ENCODE measurements at regions not wholly inside any gene's neighbourhood (a gene's known extent, or its start where the extent isn't known, plus 50 kb on each side); places are given as distances from the start of the nearest gene placed in this dataset.

DNA sequence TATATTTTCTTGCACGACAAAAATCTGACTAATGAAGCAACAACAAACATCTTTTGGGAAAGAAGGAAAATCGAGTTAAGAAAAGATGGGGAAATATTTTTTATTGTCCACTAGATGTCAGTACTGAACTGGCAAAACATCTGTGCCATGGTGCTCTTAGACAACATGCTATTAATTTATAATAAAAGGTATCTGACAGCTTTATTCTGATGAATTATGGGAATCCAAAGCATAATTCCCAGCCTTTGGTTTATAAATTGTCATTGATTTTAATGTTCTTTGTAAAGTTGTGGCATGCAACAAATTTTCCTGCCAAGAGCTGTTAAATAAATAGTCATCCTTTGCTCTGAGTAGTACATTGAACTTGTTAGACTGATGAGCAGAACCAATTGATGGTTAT lies 231.2 kb downstream of the ETNK1 start:
- peaks cover 41% of the 10 kb centered on the region for H3K27me3 Mint-ChIP-seq
- H3K9me3 Mint-ChIP-seq, result no peaks in the 10 kb centered on the region
- ATAC-seq, result no peak
- H3K4me1 Mint-ChIP-seq, result no peaks in the 10 kb centered on the region
- no peak overlapping the region for H3K27ac Mint-ChIP-seq
- H3K36me3 Mint-ChIP-seq, result no peaks in the 10 kb centered on the region
- H3K4me3 Mint-ChIP-seq, result no peak overlapping the region

DNA sequence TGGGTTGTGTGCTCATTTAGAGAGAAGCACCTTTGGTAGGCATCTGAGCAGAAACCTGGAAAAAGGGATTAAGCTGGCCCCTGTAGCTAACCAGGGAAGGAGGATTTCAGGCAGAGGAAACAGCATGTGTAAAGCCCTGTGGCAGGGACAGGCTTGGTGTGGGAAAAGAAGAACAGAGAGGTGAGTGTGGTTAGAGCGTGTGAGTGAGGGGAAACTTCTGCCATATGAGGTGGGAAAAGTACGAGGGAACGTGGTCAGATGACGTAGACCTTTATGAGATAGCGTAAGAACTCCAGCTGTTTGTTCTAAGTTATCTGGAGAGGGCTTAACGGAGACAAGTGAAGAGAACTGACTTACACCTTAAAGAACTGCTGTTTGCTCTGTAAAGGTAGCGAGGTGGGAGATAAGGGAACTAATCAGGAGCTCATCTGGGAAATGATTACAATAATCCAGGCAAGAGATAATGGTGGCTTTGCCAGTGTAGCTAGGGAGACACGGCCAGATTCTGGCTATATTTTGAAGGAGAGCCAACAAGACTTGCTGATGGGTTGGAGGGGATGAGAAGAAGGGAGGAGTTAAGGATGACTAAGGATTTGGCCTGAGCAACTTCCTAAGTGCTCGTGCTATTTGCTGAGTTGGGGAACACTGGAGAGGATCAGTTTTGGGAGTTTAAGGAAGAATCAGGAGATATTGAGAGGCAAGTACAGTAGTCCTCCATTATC lies 234.0 kb downstream of the ETNK1 start:
- Mint-ChIP-seq H3K36me3 (no peaks in the 10 kb centered on the region), H3K4me3 (no peak overlapping the region), H3K9me3 (no peaks in the 10 kb centered on the region), H3K27me3 (peaks cover 23% of the 10 kb centered on the region), H3K27ac (no peak overlapping the region), H3K4me1 (no peaks in the 10 kb centered on the region)
- peak; percentile 25 for ATAC-seq

DNA sequence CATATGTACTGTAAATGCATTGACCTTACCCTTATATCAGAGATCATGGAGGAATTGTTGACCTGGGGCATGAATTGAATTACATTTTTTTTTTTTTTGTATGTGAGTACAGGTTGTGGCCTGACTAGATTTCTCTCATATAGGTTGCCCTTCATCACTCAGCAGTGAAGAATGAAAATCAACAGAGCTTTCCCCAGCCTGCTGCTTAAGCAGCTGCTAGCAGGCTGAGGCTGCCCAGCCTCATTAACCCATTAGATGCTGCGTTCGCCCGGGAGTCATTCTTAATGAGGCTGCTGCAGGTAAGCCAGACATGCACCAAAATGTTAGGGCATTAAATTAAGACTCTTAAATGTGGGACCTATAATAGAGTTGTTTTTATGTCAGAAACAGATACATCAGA lies 236.0 kb downstream of the ETNK1 start:
- H3K27ac Mint-ChIP-seq, result no peak overlapping the region
- H3K9me3 Mint-ChIP-seq, result no peaks in the 10 kb centered on the region
- no peak overlapping the region for H3K4me3 Mint-ChIP-seq
- H3K27me3 Mint-ChIP-seq, result peaks cover 17% of the 10 kb centered on the region
- no peaks in the 10 kb centered on the region for H3K4me1 Mint-ChIP-seq
- ATAC-seq, result no peak
- H3K36me3 Mint-ChIP-seq, result no peaks in the 10 kb centered on the region

DNA sequence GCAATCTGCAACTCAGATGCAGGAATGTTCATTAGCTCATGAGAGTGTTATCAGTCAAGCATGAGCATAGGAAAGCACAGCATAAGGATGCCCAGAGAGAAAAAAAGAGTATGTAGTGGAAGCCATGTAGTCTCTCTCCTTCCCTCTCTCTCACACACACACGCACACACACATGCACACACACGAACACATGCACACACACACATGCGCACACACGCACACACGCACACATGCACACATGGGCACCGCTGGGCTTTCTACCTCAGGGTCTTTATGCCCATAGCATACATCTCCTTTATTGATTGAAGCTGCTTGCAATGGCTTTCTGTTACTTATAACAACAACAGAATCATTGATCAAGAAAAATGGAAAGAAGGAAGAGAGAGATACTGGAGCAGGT lies 240.9 kb downstream of the ETNK1 start:
- Mint-ChIP-seq H3K4me3 (no peak overlapping the region), H3K4me1 (no peaks in the 10 kb centered on the region), H3K36me3 (no peaks in the 10 kb centered on the region), H3K27me3 (no peaks in the 10 kb centered on the region), H3K27ac (no peak overlapping the region), H3K9me3 (no peaks in the 10 kb centered on the region)
- peak; percentile 35 for ATAC-seq

DNA sequence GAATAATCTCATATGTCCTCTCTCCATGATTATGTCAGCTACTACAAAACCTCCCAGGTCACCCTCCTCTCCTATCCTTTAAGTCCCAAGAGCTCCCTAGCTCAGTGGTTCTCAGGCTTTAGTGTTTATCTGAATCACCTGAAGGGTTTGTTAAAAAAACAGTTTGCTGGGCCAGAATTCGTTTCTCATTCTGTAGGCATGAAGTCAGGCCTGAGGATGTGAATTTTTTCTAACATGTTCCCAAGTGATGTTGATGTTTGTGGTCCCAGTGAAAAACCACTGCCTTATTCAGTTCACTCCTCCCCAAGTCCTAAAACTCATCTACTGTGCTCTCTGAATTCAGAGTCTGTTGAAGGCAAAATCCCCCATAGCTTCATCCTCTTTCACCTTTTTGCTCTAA lies 241.4 kb downstream of the ETNK1 start:
- no peak overlapping the region for H3K27ac Mint-ChIP-seq
- H3K4me3 Mint-ChIP-seq, result no peak overlapping the region
- H3K27me3 Mint-ChIP-seq, result no peaks in the 10 kb centered on the region
- no peak for ATAC-seq
- no peaks in the 10 kb centered on the region for H3K4me1 Mint-ChIP-seq
- H3K36me3 Mint-ChIP-seq, result no peaks in the 10 kb centered on the region
- no peaks in the 10 kb centered on the region for H3K9me3 Mint-ChIP-seq

DNA sequence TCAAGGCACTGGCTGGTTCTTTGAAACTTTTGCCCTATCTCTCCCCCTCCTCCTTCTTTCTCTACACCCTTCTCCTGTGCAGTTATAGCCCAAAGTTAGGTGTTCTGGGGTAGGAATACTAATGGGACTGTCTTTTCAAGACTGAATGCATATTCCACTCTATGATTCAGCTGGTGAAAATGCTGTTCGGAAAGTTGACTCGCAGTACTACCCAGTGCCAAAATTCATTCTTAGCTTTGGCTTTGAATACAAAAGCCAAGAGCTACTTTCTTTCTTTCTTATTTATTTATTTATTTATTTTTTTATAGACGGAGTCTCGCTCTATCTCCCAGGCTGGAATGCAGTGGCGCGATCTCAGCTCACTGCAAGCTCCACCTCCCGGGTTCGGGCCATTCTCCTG lies 249.2 kb downstream of the ETNK1 start:
- ATAC-seq, result no peak
- Mint-ChIP-seq H3K27me3 (peaks cover 11% of the 10 kb centered on the region), H3K4me1 (no peaks in the 10 kb centered on the region), H3K36me3 (no peaks in the 10 kb centered on the region), H3K4me3 (no peak overlapping the region), H3K27ac (no peak overlapping the region), H3K9me3 (no peaks in the 10 kb centered on the region)

DNA sequence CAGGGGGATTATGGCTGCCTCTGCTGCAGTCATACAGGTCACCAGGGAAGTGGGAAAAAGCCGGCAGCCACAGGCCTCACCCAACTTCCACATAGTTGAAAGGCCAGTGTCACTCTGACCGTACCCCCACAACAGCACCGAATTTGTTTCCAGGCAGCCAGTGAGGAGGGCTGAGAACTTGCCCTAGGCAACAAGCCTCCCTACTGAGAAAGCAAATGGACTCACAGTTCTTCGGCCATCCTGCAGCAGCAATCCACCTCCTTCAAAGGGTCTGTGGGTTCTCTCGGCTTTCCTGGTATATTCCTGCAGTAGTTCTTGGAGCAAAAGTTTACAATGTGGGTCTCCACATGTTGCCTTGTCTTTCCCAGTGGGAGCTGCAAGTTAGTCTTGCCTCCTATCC lies 251.3 kb downstream of the ETNK1 start:
- peaks cover 11% of the 10 kb centered on the region for H3K27me3 Mint-ChIP-seq
- no peaks in the 10 kb centered on the region for H3K9me3 Mint-ChIP-seq
- H3K36me3 Mint-ChIP-seq, result no peaks in the 10 kb centered on the region
- no peak overlapping the region for H3K27ac Mint-ChIP-seq
- no peaks in the 10 kb centered on the region for H3K4me1 Mint-ChIP-seq
- no peak for ATAC-seq
- H3K4me3 Mint-ChIP-seq, result no peak overlapping the region

DNA sequence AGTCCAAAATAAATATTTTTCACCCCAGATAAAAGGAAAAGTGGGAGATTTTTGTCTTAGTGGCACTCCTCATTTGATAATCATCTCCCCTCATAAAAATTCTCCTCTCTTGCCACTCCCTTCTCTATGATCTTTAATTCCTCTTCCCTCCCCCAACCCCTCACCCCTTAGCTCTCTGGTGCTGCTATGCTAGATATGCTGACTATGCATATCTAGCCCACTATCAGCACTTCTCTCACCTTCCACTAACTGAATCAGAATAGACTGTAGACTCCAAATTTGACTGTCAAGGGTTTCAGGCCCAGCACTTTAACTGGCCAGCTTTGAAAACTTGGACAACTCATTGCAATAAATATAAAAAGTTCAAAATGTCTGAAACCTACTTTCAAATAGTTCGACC lies 254.2 kb downstream of the ETNK1 start:
- peaks cover 11% of the 10 kb centered on the region for H3K27me3 Mint-ChIP-seq
- H3K4me1 Mint-ChIP-seq, result no peaks in the 10 kb centered on the region
- no peak overlapping the region for H3K4me3 Mint-ChIP-seq
- no peaks in the 10 kb centered on the region for H3K36me3 Mint-ChIP-seq
- H3K27ac Mint-ChIP-seq, result no peak overlapping the region
- no peaks in the 10 kb centered on the region for H3K9me3 Mint-ChIP-seq
- ATAC-seq, result no peak

DNA sequence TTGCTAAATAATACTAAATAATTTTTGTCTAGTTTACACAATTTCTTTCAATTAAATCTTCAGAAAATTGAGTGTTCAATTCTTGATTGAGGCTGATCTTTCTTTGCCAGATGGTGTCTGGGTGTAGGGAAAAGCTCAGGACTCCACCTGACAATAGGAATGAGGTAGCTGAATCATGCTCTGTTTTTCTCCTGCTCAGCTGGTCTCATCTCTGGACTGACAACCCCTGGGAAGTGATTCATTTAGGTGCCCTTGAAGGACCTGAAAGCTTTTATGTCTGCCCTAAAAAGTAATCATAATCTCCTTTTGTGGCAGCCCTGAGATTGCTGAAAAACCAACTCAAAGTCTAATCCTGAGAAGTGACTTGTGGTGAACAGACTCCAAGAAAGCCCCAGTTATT lies 255.4 kb downstream of the ETNK1 start:
- no peak for ATAC-seq
- no peaks in the 10 kb centered on the region for H3K4me1 Mint-ChIP-seq
- H3K36me3 Mint-ChIP-seq, result no peaks in the 10 kb centered on the region
- no peak overlapping the region for H3K4me3 Mint-ChIP-seq
- no peaks in the 10 kb centered on the region for H3K9me3 Mint-ChIP-seq
- no peak overlapping the region for H3K27ac Mint-ChIP-seq
- peaks cover 11% of the 10 kb centered on the region for H3K27me3 Mint-ChIP-seq

DNA sequence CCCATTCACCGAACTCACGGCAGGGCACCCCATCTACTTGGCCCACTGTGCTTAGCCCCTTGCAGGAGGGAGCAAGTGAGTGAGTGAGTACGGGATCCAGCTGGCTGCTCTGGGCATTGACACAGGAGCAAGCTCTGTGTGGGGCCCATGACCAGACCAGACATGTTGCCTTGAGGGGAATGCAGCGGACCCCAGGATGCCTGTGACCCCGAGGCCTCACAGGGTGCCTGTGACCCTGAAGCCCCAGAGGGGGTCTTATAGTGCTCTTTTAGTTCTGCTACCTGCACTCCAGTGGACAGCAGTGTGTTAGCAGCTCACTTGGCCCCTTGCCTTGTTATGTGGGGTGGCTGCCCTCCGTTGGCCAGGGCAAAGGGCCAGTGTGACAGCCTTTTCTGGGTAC lies 255.8 kb downstream of the ETNK1 start:
- Mint-ChIP-seq H3K27me3 (peaks cover 6% of the 10 kb centered on the region), H3K9me3 (no peaks in the 10 kb centered on the region), H3K4me3 (no peak overlapping the region), H3K4me1 (no peaks in the 10 kb centered on the region), H3K36me3 (no peaks in the 10 kb centered on the region), H3K27ac (no peak overlapping the region)
- ATAC-seq, result peak; percentile 44

DNA sequence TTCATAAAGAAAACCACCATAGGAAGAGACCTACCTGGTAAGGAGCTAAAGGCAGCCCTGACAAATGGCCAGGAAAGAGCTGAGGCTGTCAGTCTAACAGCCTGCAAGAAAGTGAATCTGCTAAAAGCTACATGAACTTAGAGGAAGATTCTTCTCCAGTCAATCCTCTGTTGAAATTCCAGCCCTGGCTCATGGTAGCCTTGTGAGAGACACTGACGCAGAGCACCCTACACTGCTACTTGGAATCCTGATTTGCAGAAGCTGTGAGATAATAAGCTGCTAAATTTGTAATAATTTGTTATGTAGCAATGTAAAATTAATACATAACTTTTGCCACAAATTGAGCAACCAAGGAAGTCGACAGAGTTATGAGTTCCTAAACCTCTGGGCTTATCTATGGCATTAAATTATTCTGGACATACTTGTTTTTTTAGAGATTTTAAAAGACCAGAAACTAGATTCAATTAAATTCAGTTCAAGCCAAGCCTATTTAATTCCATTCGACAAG lies 257.0 kb downstream of the ETNK1 start:
- no peak overlapping the region for H3K4me3 Mint-ChIP-seq
- H3K36me3 Mint-ChIP-seq, result no peaks in the 10 kb centered on the region
- ATAC-seq, result no peak
- H3K27me3 Mint-ChIP-seq, result no peaks in the 10 kb centered on the region
- no peaks in the 10 kb centered on the region for H3K4me1 Mint-ChIP-seq
- no peak overlapping the region for H3K27ac Mint-ChIP-seq
- H3K9me3 Mint-ChIP-seq, result no peaks in the 10 kb centered on the region

DNA sequence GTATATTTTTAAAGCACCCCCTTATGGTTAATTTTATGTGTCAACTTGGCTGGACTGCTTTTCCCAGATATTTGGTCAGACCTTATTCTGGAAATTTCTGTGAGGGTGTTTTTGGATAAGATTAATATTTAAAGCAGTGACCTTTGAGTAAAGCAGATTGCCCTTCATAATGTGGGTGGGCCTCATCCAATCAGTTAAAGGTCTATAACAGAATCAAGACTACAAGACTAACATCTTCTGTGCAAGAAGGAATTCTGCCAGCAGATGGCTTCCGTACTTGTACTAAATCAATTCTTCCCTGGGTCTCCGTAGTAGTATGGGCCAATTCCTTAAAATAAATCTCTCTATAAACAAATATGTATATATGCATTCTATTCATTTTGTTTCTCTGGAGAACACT lies 257.6 kb downstream of the ETNK1 start:
- Mint-ChIP-seq H3K27ac (no peak overlapping the region), H3K27me3 (no peaks in the 10 kb centered on the region), H3K36me3 (no peaks in the 10 kb centered on the region), H3K4me1 (no peaks in the 10 kb centered on the region), H3K9me3 (no peaks in the 10 kb centered on the region), H3K4me3 (no peak overlapping the region)
- ATAC-seq, result no peak

DNA sequence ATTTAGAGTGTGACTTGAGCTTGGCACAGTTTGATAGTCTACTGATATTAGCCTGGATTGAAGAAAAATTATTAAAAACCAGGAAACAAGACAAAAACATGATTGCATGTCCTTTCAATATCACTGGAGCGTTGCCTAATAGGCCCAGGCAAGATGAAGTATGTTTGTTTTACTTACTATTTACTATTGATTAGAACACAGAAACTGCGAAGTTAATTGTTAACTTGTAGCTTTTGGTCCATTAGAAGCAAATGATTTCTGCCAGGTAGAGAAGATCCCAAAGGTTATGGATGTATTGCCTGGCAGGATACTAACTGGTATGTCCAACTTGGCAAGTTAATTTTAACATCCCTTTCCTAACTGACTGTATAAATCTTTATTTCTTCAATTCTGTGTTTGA lies 268.9 kb downstream of the ETNK1 start:
- no peaks in the 10 kb centered on the region for H3K4me1 Mint-ChIP-seq
- H3K4me3 Mint-ChIP-seq, result no peak overlapping the region
- no peaks in the 10 kb centered on the region for H3K36me3 Mint-ChIP-seq
- H3K9me3 Mint-ChIP-seq, result no peaks in the 10 kb centered on the region
- no peak overlapping the region for H3K27ac Mint-ChIP-seq
- H3K27me3 Mint-ChIP-seq, result peaks cover 10% of the 10 kb centered on the region
- ATAC-seq, result no peak

DNA sequence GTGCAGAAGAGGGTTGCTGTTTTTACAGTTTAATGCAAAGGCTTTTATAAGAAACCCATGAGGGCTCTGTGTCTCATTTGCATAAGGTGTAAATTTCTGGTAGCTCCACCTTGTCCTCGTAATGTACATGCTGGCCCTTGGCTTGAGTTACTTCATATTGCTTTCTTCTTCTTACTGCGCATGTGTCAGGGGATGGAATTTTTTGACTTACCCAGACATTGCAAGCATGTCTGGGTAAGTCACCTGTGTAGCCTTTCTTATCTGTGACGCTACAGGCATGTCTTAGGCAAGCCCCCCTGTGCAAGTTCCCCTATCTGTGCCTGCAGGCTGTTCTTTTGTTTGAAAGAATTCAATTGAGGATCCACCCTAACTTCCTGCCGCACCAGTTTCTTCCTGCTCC lies 274.2 kb downstream of the ETNK1 start:
- Mint-ChIP-seq H3K27me3 (peaks cover 10% of the 10 kb centered on the region), H3K4me1 (no peaks in the 10 kb centered on the region), H3K4me3 (no peak overlapping the region), H3K27ac (no peak overlapping the region), H3K36me3 (no peaks in the 10 kb centered on the region), H3K9me3 (peaks cover 5% of the 10 kb centered on the region)
- no peak for ATAC-seq

DNA sequence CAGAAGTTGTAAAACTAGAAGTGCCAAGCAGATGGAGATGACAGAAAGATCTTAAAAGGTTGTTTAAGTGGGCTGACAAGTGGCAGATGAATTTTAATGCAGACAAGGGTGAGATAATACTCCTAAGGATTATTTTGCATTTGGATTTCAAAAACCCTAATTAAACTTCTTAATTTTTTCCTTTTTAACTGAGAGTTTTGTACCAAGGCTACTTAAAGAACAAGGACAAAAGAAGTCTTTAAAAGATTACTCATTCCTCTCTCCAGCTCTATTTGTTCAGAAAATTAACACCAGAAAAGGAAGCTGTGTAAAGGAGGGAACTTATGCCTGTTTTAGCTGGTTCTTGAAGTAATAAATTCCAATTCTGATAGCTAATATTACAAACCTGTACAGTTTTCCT lies 275.4 kb downstream of the ETNK1 start:
- Mint-ChIP-seq H3K27me3 (peaks cover 17% of the 10 kb centered on the region), H3K4me3 (no peak overlapping the region), H3K36me3 (no peaks in the 10 kb centered on the region), H3K4me1 (no peaks in the 10 kb centered on the region), H3K27ac (no peak overlapping the region), H3K9me3 (peaks cover 5% of the 10 kb centered on the region)
- ATAC-seq, result no peak

DNA sequence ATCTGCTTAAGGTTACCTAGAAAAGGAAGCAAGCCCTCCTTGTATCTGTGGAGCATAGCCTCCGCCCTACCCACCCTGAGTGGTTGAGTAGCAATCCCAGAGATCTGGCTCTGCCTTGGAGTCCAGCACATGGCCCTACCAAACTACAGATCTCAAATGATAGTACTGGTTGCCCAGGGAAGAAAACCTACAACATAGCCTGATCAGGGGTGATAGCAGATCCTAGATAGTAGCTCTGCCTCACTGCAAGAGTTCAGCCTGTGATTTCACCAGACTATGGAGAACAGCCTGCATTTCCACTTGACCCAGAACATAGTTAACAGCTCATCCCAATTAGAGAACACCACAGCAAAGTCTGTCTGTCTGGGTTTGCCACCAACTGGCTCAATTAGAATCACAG lies 279.5 kb downstream of the ETNK1 start:
- no peak for ATAC-seq
- no peak overlapping the region for H3K27ac Mint-ChIP-seq
- H3K9me3 Mint-ChIP-seq, result peaks cover 5% of the 10 kb centered on the region
- H3K4me3 Mint-ChIP-seq, result no peak overlapping the region
- no peaks in the 10 kb centered on the region for H3K4me1 Mint-ChIP-seq
- H3K27me3 Mint-ChIP-seq, result peaks cover 10% of the 10 kb centered on the region
- no peaks in the 10 kb centered on the region for H3K36me3 Mint-ChIP-seq

DNA sequence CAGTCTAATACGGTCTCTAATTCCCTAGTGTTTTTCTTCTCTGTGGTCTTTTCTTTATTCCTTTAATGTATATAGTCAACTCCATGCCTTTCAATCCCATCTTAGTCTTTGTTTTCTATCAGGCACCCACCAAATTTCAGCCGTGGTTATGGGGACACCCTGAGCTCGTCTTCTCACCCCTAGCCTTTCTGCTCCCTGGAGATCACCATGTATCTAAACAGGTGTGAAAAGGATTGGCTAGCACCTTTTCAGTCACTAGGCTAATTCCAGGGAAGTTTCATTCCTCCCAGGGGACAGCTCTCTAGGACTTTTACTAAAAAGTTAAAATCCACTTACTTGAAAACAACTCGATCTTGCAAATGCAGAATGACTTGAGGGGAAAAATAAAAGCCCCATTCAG lies 291.3 kb downstream of the ETNK1 start:
- ATAC-seq, result no peak
- Mint-ChIP-seq H3K27me3 (no peaks in the 10 kb centered on the region), H3K27ac (no peak overlapping the region), H3K4me3 (no peak overlapping the region), H3K9me3 (no peaks in the 10 kb centered on the region), H3K4me1 (no peaks in the 10 kb centered on the region), H3K36me3 (no peaks in the 10 kb centered on the region)

Data from stimulated activated memory B cell treated with anti-CD40 and anti-IgM and Interleukin-4, amounts not matched to agents 10 μg/mL and 1 μg/mL and 100 μg/mL, for 72 hours (primary cell).